ENCODE measurements at regions not wholly inside any gene's neighbourhood (a gene's known extent, or its start where the extent isn't known, plus 50 kb on each side); places are given as distances from the start of the nearest gene placed in this dataset.

DNA sequence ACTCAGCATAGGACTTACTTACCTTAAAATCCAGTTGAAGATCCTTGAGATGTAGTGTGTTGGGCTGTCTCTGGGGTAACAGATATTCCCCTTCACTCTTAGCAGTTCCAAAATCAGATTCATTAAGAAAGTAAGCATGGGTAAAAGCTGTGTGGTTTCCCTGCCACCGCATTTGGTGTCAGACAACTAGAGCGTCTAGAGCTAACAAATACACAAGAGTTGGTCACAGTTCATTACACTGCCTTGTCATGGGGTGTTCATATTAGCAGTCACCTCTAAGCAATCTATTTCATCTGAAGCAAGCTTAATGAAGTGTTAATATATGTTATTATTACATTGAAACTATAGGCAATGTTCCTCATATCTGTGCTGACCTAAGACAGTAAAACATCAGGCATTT, 342.8 kb downstream of the PPARGC1A start:
- no peak overlapping the region for H3K4me3 ChIP-seq (ENCODE audit: low read length)
- no peaks in the 10 kb centered on the region for H3F3A ChIP-seq (ENCODE audit: insufficient read depth, low read length, poor library complexity, severe bottlenecking)
- no peaks in the 10 kb centered on the region for H3K9me2 ChIP-seq (ENCODE audit: insufficient read depth, low read length)
- peaks cover 3% of the 10 kb centered on the region for H3K9me3 ChIP-seq (ENCODE audit: low read length)
- H3K27ac ChIP-seq (ENCODE audit: low read length), result no peak overlapping the region
- H3K36me3 ChIP-seq (ENCODE audit: insufficient read depth, low read length), result no peaks in the 10 kb centered on the region
- H3K79me2 ChIP-seq (replicated peaks; ENCODE audit: insufficient read depth, low read length), result no peaks in the 10 kb centered on the region
- H3K4me2 ChIP-seq (ENCODE audit: low read length), result no peak overlapping the region
- H2AFZ ChIP-seq (ENCODE audit: low read depth, low read length), result no peak overlapping the region
- no peak for TF ChIP-seq EP300 (conservative IDR thresholded peaks at IDR 0.05; ENCODE audit: poor library complexity, severe bottlenecking)
- no peak for TF ChIP-seq MXI1 (conservative IDR thresholded peaks at IDR 0.05; ENCODE audit: poor library complexity, severe bottlenecking)
- TF ChIP-seq POLR2AphosphoS5 (IDR thresholded peaks at IDR 0.05), result no peak
- TF ChIP-seq, protein P1, sequence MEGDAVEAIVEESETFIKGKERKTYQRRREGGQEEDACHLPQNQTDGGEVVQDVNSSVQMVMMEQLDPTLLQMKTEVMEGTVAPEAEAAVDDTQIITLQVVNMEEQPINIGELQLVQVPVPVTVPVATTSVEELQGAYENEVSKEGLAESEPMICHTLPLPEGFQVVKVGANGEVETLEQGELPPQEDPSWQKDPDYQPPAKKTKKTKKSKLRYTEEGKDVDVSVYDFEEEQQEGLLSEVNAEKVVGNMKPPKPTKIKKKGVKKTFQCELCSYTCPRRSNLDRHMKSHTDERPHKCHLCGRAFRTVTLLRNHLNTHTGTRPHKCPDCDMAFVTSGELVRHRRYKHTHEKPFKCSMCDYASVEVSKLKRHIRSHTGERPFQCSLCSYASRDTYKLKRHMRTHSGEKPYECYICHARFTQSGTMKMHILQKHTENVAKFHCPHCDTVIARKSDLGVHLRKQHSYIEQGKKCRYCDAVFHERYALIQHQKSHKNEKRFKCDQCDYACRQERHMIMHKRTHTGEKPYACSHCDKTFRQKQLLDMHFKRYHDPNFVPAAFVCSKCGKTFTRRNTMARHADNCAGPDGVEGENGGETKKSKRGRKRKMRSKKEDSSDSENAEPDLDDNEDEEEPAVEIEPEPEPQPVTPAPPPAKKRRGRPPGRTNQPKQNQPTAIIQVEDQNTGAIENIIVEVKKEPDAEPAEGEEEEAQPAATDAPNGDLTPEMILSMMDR (IDR thresholded peaks at IDR 0.05; ENCODE audit: poor library complexity, severe bottlenecking), result no peak
- no peak for TF ChIP-seq TAF1 (IDR thresholded peaks at IDR 0.05; ENCODE audit: low read depth)
- no peak for TF ChIP-seq RAD21 (conservative IDR thresholded peaks at IDR 0.05)
- TF ChIP-seq, protein P2, sequence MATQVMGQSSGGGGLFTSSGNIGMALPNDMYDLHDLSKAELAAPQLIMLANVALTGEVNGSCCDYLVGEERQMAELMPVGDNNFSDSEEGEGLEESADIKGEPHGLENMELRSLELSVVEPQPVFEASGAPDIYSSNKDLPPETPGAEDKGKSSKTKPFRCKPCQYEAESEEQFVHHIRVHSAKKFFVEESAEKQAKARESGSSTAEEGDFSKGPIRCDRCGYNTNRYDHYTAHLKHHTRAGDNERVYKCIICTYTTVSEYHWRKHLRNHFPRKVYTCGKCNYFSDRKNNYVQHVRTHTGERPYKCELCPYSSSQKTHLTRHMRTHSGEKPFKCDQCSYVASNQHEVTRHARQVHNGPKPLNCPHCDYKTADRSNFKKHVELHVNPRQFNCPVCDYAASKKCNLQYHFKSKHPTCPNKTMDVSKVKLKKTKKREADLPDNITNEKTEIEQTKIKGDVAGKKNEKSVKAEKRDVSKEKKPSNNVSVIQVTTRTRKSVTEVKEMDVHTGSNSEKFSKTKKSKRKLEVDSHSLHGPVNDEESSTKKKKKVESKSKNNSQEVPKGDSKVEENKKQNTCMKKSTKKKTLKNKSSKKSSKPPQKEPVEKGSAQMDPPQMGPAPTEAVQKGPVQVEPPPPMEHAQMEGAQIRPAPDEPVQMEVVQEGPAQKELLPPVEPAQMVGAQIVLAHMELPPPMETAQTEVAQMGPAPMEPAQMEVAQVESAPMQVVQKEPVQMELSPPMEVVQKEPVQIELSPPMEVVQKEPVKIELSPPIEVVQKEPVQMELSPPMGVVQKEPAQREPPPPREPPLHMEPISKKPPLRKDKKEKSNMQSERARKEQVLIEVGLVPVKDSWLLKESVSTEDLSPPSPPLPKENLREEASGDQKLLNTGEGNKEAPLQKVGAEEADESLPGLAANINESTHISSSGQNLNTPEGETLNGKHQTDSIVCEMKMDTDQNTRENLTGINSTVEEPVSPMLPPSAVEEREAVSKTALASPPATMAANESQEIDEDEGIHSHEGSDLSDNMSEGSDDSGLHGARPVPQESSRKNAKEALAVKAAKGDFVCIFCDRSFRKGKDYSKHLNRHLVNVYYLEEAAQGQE (IDR thresholded peaks at IDR 0.05; ENCODE audit: borderline replicate concordance), result no peak
- no peak for TF ChIP-seq EZH2 (IDR thresholded peaks at IDR 0.05; ENCODE audit: borderline replicate concordance, insufficient read depth, low read length, poor library complexity, severe bottlenecking)
- no peak for TF ChIP-seq SMC3 (conservative IDR thresholded peaks at IDR 0.05; ENCODE audit: poor library complexity)
- no peaks in the 10 kb centered on the region for H3K27me3 ChIP-seq (ENCODE audit: insufficient read depth, low read depth, low read length)
- H4K20me1 ChIP-seq (ENCODE audit: insufficient read depth), result no peaks in the 10 kb centered on the region
- H3K9ac ChIP-seq (ENCODE audit: low read length), result no peak overlapping the region

DNA sequence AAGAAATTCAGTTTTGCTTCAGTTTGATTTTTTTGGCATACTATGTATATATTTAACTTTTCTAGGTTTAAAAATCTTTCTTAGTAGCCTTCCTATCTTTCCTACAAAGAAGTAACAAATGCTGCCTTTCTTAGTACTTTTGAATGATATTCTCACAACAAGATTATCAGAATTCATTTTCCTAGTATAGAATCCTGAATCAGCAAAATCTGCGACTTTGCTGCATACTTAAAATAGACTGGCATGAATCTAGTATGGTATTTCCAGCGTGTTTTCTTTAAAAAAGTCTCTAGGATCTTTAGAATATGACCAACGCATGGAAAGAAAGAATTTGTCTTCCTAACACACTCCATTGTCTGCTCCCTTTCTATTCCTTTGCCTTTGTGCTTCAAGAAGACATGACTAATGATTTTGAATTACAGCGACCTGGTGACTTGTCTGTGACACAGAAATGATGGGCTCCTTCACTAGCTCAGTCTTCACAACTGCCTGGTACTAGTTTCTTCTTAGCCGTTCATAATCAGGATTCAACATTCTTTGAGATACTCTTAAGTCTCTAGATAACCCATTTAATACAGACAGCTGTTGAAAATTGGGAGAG, 349.8 kb downstream of the PPARGC1A start:
- H3K27ac ChIP-seq (ENCODE audit: low read length), result peak overlapping the region; percentile 5
- H3K36me3 ChIP-seq (ENCODE audit: insufficient read depth, low read length), result no peaks in the 10 kb centered on the region
- no peaks in the 10 kb centered on the region for H3K79me2 ChIP-seq (replicated peaks; ENCODE audit: insufficient read depth, low read length)
- TF ChIP-seq EZH2 (IDR thresholded peaks at IDR 0.05; ENCODE audit: borderline replicate concordance, insufficient read depth, low read length, poor library complexity, severe bottlenecking) (no peak), RAD21 (conservative IDR thresholded peaks at IDR 0.05) (no peak), TAF1 (IDR thresholded peaks at IDR 0.05; ENCODE audit: low read depth) (no peak), EP300 (conservative IDR thresholded peaks at IDR 0.05; ENCODE audit: poor library complexity, severe bottlenecking) (no peak), SMC3 (conservative IDR thresholded peaks at IDR 0.05; ENCODE audit: poor library complexity) (no peak)
- TF ChIP-seq, protein P2 (IDR thresholded peaks at IDR 0.05; ENCODE audit: borderline replicate concordance), result no peak
- H3K9me2 ChIP-seq (ENCODE audit: insufficient read depth, low read length), result no peaks in the 10 kb centered on the region
- no peaks in the 10 kb centered on the region for H4K20me1 ChIP-seq (ENCODE audit: insufficient read depth)
- H3K9ac ChIP-seq (ENCODE audit: low read length), result no peak overlapping the region
- peaks cover 3% of the 10 kb centered on the region for H3K9me3 ChIP-seq (ENCODE audit: low read length)
- no peaks in the 10 kb centered on the region for H3K27me3 ChIP-seq (ENCODE audit: insufficient read depth, low read depth, low read length)
- no peak overlapping the region for H3K4me3 ChIP-seq (ENCODE audit: low read length)
- H3F3A ChIP-seq (ENCODE audit: insufficient read depth, low read length, poor library complexity, severe bottlenecking), result no peaks in the 10 kb centered on the region
- no peak overlapping the region for H3K4me2 ChIP-seq (ENCODE audit: low read length)
- no peak overlapping the region for H2AFZ ChIP-seq (ENCODE audit: low read depth, low read length)

Measured in neural cell (in vitro differentiated cells).